ENCODE measurements at regions not wholly inside any gene's neighbourhood (a gene's known extent, or its start where the extent isn't known, plus 50 kb on each side); places are given as distances from the start of the nearest gene placed in this dataset.

DNA sequence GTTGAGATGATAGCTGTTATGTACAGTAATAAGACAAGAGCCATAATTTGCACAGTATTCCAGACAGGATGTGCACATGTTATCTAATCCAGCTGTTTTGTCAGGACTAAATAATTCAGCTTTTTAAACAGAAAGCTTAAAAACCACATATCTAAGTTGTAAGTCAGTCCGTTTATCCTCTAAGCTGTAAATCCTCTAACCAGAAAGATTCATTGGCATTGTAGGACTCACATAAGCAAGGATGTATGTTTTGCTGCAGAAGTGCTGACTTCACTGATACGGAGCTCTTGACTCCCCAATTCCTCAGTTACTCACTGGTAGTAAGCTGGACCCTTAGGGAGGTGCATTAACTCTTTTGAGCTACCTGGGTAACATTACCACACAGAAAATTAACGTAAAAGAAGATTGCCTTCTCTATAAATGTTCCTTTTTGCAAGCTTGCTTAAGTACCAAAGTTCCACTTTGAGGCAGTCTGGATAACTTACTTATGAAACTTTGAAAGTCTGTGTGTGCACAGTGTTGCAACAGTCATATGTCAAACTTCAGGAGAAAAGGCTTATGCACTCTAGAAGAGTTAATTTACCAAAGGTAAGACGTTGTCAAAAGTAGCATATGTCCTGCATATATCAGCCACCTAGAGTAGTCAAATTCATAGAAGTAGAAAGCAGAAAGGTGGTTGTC is 58.3 kb upstream of the MAGEB2 start:
- DNase-seq (ENCODE audit: low read depth), result no peak
- TF ChIP-seq, protein P1, sequence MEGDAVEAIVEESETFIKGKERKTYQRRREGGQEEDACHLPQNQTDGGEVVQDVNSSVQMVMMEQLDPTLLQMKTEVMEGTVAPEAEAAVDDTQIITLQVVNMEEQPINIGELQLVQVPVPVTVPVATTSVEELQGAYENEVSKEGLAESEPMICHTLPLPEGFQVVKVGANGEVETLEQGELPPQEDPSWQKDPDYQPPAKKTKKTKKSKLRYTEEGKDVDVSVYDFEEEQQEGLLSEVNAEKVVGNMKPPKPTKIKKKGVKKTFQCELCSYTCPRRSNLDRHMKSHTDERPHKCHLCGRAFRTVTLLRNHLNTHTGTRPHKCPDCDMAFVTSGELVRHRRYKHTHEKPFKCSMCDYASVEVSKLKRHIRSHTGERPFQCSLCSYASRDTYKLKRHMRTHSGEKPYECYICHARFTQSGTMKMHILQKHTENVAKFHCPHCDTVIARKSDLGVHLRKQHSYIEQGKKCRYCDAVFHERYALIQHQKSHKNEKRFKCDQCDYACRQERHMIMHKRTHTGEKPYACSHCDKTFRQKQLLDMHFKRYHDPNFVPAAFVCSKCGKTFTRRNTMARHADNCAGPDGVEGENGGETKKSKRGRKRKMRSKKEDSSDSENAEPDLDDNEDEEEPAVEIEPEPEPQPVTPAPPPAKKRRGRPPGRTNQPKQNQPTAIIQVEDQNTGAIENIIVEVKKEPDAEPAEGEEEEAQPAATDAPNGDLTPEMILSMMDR (IDR thresholded peaks at IDR 0.05; ENCODE audit: insufficient read depth, low read depth, low read length, missing control alignments), result no peak

DNA sequence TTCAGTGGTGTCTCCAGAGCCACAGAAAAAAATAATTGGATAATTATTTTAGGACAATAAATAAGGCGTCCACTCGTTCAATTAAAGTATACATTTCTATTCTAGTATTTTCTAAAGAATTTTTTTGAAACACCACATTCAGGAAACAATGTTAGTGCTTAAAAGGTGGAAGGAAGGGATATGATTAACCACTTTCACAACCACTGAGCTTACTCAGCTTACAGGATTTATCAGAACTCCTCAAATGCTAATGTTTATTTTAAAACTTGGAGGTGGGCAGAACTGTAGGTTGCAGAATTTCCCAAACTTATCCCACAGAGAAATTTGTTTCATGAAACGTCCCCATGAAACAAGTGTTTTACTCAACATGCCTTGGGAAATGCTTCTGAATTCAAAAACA is 54.3 kb upstream of the MAGEB2 start:
- no peak overlapping the region for H3K4me3 ChIP-seq (ENCODE audit: low read length)
- no peak for DNase-seq (ENCODE audit: low read depth)
- TF ChIP-seq, protein P1 (IDR thresholded peaks at IDR 0.05; ENCODE audit: insufficient read depth, low read depth, low read length, missing control alignments), result no peak

More for the DNA sequence above, 58.3 kb upstream of the MAGEB2 start:
- H3K4me3 ChIP-seq (ENCODE audit: low read length), result no peak overlapping the region

All from epithelial cell of esophagus (primary cell).